NCI-H446 (cell line): ENCODE measurements at regions not wholly inside any gene's neighbourhood (a gene's known extent, or its start where the extent isn't known, plus 50 kb on each side); places are given as distances from the start of the nearest gene placed in this dataset.
"Not testable (repeated sequence)": the region's sequence is repeated elsewhere in the genome, so short reads cannot be mapped to it uniquely, and the experiment has no call there.

Source experiments
- DNase-seq, 2 experiments: peaks; one replicate each; lab custom pipeline; 2025; lab: John Stamatoyannopoulos, UW

DNA sequence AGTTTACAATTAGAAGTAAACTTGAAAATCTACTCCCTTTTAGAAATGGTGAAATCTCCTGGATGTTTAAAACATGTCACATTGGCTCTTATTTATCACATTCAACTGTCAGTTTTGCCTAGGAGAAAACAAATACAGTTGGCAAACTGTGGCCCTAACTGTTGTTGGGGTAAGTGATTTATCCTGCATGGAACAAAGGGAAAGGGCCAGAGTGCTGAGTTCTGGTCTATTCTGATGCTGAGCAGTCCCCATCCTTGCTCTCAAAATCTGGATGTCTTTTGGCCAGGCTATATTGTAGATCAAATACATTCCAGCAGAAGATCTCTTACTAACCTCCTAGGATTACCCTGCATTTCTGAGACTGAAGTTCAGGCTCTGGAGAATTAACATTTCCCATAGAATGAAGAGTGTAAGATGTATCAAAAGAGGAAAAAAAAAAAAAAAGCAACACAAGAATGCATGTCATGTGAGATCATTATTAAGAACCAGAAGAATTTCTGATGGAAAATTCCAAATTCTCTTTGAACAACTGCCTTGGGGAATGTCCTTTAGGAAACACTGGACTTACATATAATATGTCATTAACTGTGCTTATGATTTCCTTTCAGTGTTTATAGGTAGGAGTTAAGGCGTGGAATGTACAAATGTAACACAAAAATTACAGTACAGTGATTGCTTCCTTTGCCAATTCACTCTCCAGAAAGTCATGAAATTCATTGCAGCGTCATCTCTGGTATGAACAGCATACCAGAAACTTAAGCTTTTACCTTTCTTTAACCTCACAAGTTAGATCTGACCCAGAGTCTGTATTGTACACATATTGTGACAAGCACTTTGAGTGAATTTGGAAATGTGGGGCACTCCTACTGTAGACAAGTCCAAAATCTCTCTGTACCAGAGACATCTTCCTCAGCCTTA is 1012.5 kb upstream of the LCORL start:
- DNase-seq, result no peak

DNA sequence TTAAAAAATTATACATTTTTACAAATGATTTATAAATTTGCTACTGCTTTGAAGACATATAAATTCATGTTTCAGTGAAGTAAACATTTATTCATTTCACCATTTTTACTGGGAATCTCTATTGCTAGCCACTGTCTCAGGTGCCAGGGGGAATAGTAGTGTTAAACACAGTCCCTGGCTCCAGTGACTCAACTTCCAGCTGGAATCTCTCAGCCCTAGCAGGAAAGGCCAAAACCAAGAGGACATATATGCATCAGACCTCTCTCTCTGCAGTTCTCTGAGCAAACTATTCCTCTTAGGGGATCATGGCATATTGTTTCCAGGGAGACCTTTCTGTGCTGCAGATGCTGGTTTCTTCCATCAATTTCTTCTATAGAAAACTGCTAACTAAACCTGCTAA is 1009.0 kb upstream of the LCORL start:
- no peak for DNase-seq

DNA sequence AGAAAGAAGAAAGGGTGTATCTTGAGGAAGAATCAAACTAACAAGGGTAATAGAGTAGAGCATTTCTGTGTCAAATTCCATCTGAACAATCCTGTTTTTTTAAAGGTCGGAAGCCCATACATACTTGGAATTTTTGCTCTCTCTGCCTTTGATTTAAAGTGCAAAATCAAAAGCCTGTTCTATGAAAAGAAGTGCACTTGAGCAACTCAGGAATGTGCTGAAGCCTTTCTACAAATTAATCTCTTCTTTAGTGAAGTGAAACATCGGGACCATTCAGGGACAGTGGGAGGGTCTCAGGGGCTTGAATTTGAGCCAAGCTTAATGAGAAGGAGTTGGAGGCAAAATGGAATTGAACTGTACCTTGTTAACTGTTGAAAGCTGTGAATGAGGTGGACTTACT is 1008.5 kb upstream of the LCORL start:
- no peak for DNase-seq

DNA sequence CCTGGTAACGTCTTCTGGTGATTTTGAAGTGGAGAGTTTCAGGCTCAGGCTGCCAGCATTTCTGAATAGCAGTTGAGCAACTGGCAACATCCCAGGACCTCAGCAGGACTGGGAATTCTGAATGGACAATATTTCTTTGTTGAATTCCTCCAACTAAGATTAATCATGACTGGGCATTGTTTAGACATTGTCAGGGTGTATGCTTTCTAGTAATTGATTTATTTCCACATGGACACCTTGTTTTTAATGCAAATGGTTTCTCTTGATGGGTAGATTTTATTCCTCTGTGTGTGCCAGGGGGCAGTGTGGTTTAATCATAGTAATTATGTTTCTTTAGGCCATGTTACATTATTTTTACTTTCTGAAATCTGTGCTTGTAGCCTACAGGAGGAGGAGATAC is 1004.7 kb upstream of the LCORL start:
- DNase-seq, result peak; percentile 39 to 64

DNA sequence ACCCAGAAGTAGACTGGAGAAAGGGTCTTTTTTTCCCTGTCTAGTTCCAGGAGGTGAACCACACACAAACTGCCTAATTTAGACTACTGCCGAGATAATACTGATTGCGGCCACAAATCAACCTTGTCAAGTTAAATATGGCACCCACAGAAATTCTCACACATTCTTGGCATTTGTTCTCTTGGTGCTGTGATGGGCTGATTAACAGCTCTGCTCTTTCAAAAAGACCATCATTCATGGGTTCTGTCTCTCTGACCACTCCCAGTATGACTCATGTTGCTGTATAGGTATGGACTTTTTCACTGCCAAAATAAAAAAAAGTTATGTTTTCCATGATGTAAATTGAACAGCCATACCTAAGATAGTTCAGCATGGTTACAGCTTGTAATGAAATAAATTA is 1003.5 kb upstream of the LCORL start:
- DNase-seq, result no peak

DNA sequence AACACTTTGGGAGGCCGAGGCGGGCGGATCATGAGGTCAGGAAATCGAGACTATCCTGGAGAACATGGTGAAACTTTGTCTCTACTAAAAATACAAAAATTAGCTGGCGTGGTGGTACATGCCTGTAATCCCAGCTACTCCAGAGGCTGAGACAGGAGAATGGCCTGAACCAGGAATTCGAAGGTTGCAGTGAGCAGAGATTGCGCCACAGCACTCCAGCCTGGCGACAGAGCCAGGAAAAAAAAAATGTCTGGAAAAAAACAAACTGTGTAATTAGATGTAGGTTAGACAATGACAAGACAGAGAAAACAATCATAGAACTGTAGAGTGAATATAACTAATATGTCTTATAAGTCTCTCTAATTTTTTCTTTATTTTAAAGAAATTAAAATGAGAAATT is 1002.5 kb upstream of the LCORL start:
- no peak for DNase-seq

DNA sequence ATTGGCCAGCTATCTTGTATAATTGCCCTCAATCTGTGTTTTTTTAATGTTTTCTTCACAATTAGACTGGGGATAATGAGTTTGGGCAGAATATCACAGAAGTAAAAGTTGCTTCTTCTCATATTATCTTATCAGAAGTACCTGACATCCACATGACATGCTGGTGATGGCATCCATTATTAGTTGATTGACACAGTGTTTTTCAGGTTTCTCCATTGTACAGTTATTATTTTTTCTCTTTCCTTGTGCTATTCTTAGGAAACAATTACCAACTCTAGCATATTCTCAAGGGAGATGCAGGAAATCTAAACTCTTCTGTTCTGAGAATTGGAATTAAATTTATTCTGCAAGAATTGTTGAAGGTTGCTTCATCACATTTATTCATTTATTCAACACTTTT is 1000.1 kb upstream of the LCORL start:
- no peak for DNase-seq

DNA sequence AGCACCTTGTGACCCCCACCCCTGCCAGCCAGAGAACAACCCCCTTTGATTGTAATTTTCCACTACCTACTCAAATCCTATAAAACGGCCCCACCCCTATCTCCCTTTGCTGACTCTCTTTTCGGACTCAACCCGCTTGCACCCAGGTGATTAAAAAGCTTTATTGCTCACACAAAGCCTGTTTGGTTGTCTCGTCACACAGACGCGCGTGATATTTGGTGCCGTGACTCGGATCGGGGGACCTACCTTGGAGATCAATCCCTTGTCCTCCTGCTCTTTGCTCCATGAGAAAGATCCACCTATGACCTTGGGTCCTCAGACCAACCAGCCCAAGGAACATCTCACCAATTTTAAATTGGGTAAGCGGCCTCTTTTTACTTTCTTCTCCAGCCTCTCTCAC is 995.0 kb upstream of the LCORL start:
- DNase-seq, result not testable (repeated sequence)

DNA sequence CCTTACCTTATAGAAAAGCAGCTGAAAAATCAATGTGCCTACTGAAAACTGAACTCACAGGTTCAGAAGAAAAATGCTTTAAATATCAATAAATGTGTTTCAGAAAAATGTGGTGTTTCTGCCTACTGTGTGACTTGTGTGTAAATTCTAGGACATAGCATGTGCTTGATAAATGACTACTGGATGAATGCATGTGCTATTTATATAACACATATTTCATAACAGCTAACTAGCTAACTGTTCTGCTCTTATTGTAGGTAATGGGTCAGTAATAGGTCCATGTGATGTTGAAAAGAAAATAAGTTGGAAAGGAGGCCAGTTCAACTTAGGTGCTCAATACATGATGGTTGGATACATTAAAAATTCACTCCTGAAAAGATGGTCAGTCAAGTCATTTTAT is 993.0 kb upstream of the LCORL start:
- no peak for DNase-seq

DNA sequence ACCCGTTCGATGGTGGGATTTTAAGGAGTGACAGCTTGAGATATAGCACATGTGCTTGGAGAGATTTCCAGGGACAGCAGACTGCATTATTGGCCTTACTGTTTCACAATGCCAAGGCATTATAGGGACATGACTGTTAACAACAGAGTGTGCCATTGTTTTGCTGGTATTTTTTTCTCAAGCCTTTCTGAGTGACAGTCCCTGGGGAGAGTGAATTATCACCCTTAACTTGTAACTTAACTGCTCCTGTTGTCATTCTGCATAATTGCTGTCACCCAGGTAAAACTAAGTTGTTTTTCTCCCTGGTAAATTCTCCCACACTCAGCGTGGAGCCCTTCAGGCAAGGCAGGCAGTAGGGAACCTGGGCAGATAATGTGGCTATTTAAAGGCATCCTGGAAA is 989.2 kb upstream of the LCORL start:
- no peak for DNase-seq

DNA sequence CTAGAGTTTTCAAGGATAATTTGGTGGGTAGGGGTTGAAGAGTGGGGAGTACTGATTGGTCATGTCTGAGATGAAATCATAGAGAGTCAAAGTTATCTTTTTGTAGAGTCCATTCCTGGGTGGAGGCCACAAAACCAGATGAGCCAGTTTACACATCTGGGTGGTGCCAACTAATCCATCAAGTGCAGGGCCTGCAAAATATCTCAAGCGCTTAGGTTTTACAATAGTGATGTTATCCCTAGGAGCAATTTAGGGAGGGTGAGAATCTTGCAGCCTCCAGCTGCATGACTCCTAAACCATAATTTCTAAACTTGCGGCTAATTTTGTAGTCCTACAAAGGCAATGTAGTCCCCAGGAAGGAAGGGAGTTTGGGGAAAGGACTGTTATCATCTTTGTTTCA is 988.3 kb upstream of the LCORL start:
- DNase-seq, result no peak

DNA sequence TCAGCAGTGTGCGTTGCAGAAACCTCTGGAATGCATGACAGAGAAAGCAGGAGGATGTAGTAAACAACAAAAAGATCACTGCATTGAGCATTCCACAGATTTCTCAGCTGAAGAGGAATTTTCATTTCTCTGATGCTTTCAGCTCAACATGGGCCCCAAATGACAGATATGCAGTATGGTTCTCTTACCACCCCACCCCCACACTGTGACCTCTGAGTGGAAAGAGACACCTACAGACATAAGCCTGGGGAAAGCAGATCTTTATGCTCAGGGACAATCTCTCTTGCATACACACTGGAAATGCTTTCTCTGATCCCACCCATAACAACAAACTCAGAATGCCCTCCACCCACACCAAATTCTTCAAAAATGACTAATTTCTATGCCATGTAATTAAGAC is 983.7 kb upstream of the LCORL start:
- DNase-seq, result no peak

DNA sequence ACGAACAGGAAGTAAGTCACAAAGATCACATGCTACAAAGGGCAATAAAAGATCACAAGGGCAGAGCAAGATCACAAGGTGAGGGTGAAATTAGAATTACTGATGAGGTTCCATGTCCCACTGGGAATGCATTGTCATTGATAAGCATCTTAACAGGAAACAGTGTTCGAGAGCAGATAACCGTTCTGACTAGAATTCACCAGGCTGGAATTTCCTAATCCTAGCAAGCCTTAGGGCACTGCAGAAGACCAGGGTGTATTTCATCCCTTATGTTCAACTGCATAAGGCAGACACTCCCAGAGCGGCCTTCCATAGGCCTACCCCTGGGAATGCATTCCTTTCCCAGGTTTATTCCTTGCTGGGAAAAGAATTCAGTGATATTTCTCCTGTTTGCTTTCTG is 980.6 kb upstream of the LCORL start:
- no peak for DNase-seq

DNA sequence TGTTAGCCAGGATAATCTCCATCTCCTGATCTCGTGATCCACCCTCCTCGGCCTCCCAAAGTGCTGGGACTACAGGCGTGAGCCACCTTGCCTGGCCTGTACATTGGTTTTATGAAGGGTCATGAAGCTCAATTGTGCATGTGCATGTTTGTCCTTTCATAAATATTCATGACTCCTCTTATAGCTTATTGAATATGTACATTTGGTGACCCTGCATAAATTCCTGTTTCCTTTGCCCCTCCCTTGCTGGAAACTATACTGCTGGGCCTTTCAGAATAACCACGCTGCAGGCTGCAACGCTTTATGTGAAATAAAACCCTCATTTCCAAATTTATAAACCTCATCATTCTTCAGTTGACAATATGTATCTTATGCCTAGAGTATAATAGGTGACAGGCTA is 978.0 kb upstream of the LCORL start:
- DNase-seq, result no peak

DNA sequence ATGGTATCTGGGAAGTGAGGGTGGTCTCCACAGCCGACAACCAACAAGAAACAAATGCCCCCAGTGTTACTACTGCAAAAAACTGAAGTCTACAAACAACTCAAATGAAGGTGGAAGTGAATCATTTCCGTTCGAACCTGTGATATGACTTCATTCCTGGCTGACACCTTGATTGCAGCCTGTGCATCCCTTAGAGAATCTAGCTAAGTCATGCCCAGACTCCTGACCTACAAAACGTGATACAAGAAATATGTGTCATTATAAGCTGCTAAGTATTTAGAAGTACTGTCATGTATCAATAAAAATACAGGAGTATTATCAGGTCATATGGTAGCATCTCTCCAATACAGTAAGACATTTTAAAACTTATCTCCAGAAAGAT is 959.7 kb upstream of the LCORL start:
- DNase-seq, result no peak

DNA sequence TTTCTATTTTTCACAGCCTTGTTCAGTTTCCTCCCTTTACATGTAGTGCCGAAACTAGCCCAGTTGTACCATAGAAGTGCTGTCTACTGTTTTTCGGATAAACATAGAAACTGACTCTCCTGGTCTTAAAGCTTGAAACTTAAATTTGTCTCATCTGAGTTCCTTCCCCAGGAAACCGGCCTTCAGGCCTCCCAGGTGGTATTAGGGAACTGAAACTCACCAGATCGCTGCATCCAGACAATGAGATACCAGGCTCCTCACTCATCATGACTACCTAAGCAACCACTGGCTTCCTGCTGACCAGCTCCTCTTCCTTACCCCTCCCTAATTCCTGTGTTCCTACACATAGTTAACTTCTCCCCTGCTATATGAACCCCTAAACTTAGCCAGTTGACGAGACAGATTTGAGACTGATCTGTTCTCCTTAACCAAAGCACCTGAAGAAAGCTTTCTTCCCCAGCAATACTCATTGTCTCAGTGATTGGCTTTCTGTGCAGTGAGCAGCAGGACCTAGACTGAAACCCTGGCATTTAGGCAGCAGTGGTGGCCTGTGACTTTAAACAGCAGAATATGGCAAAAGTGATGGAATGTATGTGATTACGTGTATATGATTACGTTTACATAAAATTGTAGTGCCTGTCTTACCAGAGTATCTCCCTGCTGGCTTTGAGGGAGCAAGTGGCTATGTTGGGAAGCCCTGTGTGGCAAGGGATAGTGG is 959.1 kb upstream of the LCORL start:
- DNase-seq, result no peak

DNA sequence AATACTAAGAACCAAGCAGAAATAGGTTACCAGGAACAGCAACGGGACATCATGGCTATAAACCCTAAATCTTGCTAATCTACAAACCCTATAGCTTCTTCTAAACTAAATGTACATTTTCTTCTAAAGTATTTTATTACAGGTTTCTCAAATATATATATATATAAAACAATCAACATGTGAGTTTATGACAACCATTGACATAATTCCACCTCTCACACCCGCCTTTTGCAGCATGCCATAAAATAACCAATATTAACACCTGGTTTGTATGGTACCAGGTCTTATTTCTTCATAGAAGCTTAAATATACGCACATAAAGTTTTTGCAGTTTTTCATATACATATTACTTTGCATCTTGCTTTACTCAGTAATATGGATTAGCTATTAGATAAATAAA is 955.3 kb upstream of the LCORL start:
- no peak for DNase-seq

DNA sequence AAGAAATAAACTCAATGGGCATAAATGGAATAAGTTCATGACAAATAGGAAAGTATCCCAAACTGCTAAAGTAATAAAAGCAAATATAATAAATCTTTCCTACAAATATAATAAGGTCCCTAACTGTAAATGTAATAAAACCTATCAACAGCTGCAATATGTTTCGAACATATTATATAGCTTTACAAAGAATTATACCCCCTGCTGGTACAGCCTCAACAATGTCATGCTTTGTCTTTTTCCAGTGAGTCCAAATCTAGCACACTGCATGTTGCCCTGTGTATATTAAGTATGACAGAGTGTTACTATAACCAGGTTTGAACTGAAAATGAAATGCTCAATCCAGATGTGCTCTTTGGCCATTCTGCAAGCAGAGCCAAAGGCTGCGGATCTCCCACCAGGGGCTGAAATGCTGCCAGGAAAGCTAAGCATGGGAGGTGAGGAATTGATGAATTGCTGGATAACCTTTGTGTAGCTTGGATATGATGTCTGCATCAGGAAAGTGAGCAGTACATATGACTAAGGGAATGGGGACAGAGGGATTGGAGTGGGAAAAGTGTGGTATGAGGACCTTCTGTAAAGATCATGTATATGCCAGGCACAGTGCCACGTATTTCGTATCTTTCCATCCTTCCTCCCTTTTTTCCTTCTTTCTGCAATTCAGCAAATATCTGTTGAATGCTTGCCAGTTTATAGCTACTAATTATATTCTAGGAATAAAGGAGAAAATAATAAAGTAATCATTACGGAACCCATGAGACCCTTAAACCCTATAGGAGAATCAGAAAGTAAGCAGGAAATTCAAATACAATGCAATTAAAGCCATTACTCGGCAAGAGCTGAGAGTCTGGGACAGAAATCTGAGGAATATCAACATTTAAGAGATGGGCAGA is 954.6 kb upstream of the LCORL start:
- no peak for DNase-seq

DNA sequence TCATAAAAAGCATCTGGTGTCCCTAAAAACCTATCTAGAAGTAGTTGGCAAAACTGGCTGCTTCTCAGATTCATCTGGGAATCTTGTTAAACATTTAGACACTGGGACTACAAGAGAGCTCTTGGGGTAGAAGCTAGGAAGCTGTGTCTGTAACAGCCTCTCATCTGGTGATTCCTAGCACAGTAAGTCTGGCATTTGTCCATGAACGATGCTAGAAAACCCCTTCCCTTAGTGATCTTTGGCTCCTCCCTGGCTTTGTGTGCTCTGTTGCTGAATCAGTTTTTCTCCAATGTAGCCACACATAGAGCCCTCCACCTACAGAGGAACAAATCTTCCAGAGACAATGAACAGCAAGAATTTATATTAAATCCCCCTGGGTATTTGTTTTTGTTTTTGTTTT is 951.7 kb upstream of the LCORL start:
- no peak for DNase-seq

DNA sequence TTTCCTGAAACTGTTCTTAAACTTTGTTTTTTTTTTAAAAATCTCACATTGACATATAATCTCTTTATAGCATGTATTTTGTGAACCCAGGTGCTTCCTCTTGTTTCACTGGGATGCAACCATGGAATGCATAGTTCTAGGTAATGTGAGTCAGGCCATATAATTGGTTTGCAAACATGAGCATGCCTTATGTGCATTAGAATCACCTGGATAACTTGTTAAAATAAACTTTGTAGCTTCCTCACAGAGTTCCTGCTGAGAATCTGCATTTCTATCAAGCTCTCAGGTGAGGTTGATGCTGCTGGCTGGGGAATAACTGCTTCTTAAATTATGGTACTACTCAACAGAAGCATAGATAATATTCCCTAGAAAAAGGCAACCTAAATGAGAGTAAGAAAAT is 940.3 kb upstream of the LCORL start:
- no peak for DNase-seq

DNA sequence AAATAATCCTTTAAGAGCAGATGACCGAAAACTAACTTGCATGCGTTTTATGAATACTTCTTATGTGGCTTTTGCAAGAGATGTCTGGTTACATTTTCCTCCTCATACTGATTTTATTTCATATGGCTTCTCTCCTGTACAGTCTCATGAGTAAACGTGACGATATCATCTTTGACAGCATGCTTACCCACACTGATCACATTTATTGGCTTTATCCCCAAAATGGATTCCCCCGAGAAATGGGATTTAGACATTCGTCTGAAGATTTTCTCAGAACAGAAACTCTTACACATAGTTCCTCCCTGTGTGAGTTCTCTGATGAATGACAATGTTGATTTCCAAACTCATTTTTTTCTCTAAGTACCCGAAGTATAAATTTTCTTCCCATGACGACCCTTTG is 939.7 kb upstream of the LCORL start:
- no peak for DNase-seq

DNA sequence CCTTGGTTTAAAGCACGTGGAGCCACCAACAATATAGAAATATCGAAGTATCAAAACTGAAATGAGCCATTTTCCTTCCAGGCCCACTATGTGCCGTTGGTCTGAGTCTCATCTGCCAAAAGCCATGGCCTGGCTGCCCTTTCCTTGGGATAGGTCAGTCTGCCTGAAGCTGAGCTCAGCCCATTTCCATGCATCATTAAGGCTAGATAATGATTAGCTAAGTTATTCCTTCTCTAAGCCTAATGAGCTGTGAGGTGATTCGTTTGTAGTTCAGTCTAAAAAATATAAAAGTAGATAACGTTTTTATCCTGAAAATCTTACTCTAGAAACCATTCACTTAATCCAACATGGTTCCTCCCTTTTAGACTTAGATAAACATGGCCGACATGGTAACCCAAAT is 936.2 kb upstream of the LCORL start:
- DNase-seq, result no peak

DNA sequence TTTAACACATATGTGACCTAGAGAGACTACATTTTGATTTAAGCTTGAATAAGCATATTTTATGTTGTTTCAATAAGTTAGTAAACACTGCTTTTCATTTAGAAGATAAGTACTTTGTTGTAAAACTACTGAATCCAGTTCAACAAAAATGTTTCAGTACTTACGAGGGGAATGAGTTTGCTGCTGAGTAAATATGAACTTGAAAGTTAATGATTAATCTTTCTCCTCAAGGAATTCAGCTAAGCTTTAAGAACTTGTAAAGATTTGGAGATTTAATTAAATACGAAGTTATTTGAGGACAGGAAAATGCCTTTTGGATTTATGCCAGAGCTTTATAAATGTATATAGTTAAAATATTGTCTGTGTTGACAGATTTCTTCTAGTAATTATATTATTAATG is 933.0 kb upstream of the LCORL start:
- DNase-seq, result no peak
